Stomach (tissue), 8 donors: ENCODE measurements at regions not wholly inside any gene's neighbourhood (a gene's known extent, or its start where the extent isn't known, plus 50 kb on each side); places are given as distances from the start of the nearest gene placed in this dataset.

Experiments
- DNase-seq, 2 donors: peaks; one replicate each; pipeline versions ENCODE4 v3.0.0 to v3.0.0-alpha.2; 2013 to 2019
- H3K27ac ChIP-seq, 5 donors: fragments of 200-600 bp in 4 of 5; sonication (generic) in 4 of 5; one replicate each; pipeline ENCODE4 v1.5.1; 2013 to 2019; ENCODE audit warnings: mild to moderate bottlenecking in 1 of 5, moderate library complexity in 1 of 5
- H3K27me3 ChIP-seq, 3 donors: fragments of 200-600 bp; sonication (generic); one replicate each; pipeline ENCODE4 v1.5.1; 2017 to 2019; ENCODE audit warnings: mixed run types in 1 of 3
- H3K36me3 ChIP-seq, 4 donors: fragments of 200-600 bp; sonication (generic); 1 replicate in 3 of 4; 2 replicates in 1 of 4; pipeline ENCODE4 v1.5.1; 2016 to 2019
- H3K4me1 ChIP-seq, 4 donors: fragments of 200-600 bp; sonication (generic); one replicate each; pipeline ENCODE4 v1.5.1; 2016 to 2019
- H3K4me3 ChIP-seq, 4 donors: fragments of 200-600 bp; sonication (generic) in 3 of 4; one replicate each; pipeline ENCODE4 v1.5.1; 2016 to 2019; ENCODE audit warnings: mild to moderate bottlenecking in 1 of 4
- H3K9me3 ChIP-seq, 4 donors: fragments of 200-600 bp; sonication (generic); one replicate each; pipeline ENCODE4 v1.5.1; 2016 to 2019
- CTCF ChIP-seq, 7 experiments: fragments of 450-650 bp in 4 of 7; fragments of 200-600 bp in 3 of 7; sonication (generic) in 3 of 7; IDR thresholded peaks; one replicate each; pipeline ENCODE4 v1.5.1; 2016 to 2019; ENCODE audit warnings: antibody characterized with exemption in 7 of 7, control low read depth in 2 of 7, mild to moderate bottlenecking in 1 of 7
- EP300 ChIP-seq: sonication (generic); formaldehyde crosslinking; IDR thresholded peaks from one replicate; pipeline ENCODE4 v1.6.1; 2017; ENCODE audit warnings: antibody characterized with exemption
- POLR2A ChIP-seq, 4 donors: fragments of 450-650 bp; IDR thresholded peaks; one replicate each; pipeline ENCODE4 v1.6.1; 2016; ENCODE audit warnings: antibody characterized with exemption in 4 of 4, control low read depth in 2 of 4, mild to moderate bottlenecking in 1 of 4, moderate library complexity in 1 of 4
- POLR2AphosphoS5 ChIP-seq, 3 donors: sonication (generic); formaldehyde crosslinking; IDR thresholded peaks; one replicate each; pipeline ENCODE4 v1.6.1; 2016; ENCODE audit warnings: antibody characterized with exemption in 3 of 3
- WGBS, 5 donors: extraction: QIAGEN DNeasy Blood & Tissue Kit in 3 of 5; methylation state at CpG; one replicate each; pipeline versions ENCODE4 v1.1.5 to v1.1.7; 2013 to 2018; 5-methylcytosine and 5-hydroxymethylcytosine counted together
- intact Hi-C: fragments of 100-400 bp; cut with DNase I; formaldehyde crosslinking; loops from one replicate; pipeline ENCODE4 v1.15.1; 2023; ENCODE audit warnings: low total_unique reads
- donor health status: healthy with polysubstance abuse.
- donor health status: Bipolar disorder and iron deficiency.
- donor health status: healthy.

GRCh38 chr5:61731267-61731945 lies 399.3 kb downstream of the ZSWIM6 start:
- DNase-seq, result no peak
- Histone ChIP-seq H3K4me1 (peaks cover 0 to 10% (median 4%) of the 10 kb centered on the region in 4 donors), H3K4me3 (no peak overlapping the region), H3K36me3 (no peaks in the 10 kb centered on the region), H3K27ac (peak overlapping the region in 1 of 5 donors; percentile 24), H3K9me3 (no peaks in the 10 kb centered on the region), H3K27me3 (peaks cover 0 to 17% (median 0%) of the 10 kb centered on the region in 3 donors)
- WGBS, 5 donors, result 54 to 68% (median 63%) methylated on average over 6 of the region's 6 CpGs
- intact Hi-C loops, result no loop called here
- TF ChIP-seq POLR2A (IDR thresholded peaks at IDR 0.05) (no peak), POLR2AphosphoS5 (IDR thresholded peaks at IDR 0.05) (no peak), CTCF (IDR thresholded peaks at IDR 0.05) (no peak), EP300 (no peak)

DNA sequence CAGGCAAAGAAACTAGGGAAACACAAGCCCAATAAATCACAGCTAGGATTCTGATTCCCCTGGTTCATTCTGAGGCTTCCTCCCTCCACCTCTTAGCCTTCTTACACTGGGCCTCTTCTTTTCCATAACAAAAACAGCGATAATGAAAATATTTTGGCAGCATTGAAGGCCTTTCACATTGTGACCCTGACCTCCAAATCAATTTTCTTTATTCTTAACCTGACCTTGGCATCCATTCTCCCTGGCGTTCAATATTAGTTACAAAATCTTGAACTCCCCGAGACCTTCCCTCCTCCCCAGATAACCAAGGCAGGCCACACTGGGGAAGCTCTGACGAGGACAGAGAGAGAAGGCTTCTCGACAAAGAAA lies 399.9 kb downstream of the ZSWIM6 start:
- H3K4me3 ChIP-seq, result peak overlapping the region in 3 of 4 donors; percentile 22 to 23 (median 22)
- TF ChIP-seq POLR2A (IDR thresholded peaks at IDR 0.05) (no peak), EP300 (no peak), CTCF (IDR thresholded peaks at IDR 0.05) (no peak), POLR2AphosphoS5 (IDR thresholded peaks at IDR 0.05) (no peak)
- WGBS, 5 donors, result 29 to 42% (median 33%) methylated on average over 5 of the region's 5 CpGs

DNA sequence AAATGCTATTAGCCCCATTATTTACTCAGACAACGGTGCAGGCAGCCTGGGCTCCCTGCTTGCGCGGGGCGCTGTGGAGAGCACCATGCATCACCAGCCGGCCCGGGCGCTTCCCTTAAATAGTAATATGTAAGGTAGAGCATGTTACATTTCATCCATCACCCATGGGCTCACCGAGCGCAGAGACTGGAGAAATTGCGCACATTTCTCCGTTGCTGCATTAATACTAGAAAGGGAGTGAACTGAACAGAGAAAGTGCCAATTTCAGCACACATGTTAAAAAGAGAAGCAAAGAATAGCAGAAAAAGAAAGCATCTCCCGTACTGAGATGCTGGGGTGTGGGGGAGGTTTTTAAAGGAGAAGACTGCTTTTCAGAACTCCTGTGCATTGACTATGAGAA lies 400.3 kb downstream of the ZSWIM6 start:
- Histone ChIP-seq H3K9me3 (no peaks in the 10 kb centered on the region), H3K27me3 (peaks cover 0 to 17% (median 0%) of the 10 kb centered on the region in 3 donors), H3K36me3 (no peaks in the 10 kb centered on the region), H3K4me3 (peak overlapping the region in 3 of 4 donors; percentile 22 to 23 (median 22)), H3K27ac (peak overlapping the region in 1 of 5 donors; percentile 24), H3K4me1 (peaks cover 0 to 10% (median 4%) of the 10 kb centered on the region in 4 donors)
- WGBS, 5 donors, result 35 to 52% (median 45%) methylated on average over 12 of the region's 12 CpGs
- intact Hi-C loops, result no loop called here
- TF ChIP-seq EP300 (no peak), CTCF (IDR thresholded peaks at IDR 0.05) (no peak), POLR2A (IDR thresholded peaks at IDR 0.05) (no peak), POLR2AphosphoS5 (IDR thresholded peaks at IDR 0.05) (no peak)
- peak in 1 of 2 donors; percentile 63 for DNase-seq

More for the DNA sequence above, 399.9 kb downstream of the ZSWIM6 start:
- Histone ChIP-seq H3K9me3 (no peaks in the 10 kb centered on the region), H3K27ac (peak overlapping the region in 1 of 5 donors; percentile 24), H3K4me1 (peaks cover 0 to 10% (median 4%) of the 10 kb centered on the region in 4 donors), H3K27me3 (peaks cover 0 to 17% (median 0%) of the 10 kb centered on the region in 3 donors), H3K36me3 (no peaks in the 10 kb centered on the region)
- DNase-seq, result peak in 1 of 2 donors; percentile 26
- intact Hi-C loops, result no loop called here

- Histone ChIP-seq H3K9me3 (no peaks in the 10 kb centered on the region), H3K4me1 (peaks cover 0 to 10% (median 4%) of the 10 kb centered on the region in 4 donors), H3K4me3 (peak overlapping the region in 2 of 4 donors; percentile 22 to 23), H3K36me3 (no peaks in the 10 kb centered on the region), H3K27me3 (peaks cover 0 to 17% (median 0%) of the 10 kb centered on the region in 3 donors), H3K27ac (peak overlapping the region in 1 of 5 donors; percentile 4)
- WGBS, 5 donors, result 69 to 79% (median 75%) methylated on average over 18 of the region's 18 CpGs
- no peak for TF ChIP-seq CTCF (IDR thresholded peaks at IDR 0.05)
- no peak for TF ChIP-seq EP300
- TF ChIP-seq POLR2AphosphoS5 (IDR thresholded peaks at IDR 0.05), result no peak
- TF ChIP-seq POLR2A (IDR thresholded peaks at IDR 0.05), result no peak
- intact Hi-C loops, result no loop called here
- no peak for DNase-seq
Measured at GRCh38 chr5:61732796-61733195, 400.7 kb downstream of the ZSWIM6 start.
